ENCODE measurements at regions not wholly inside any gene's neighbourhood (a gene's known extent, or its start where the extent isn't known, plus 50 kb on each side); places are given as distances from the start of the nearest gene placed in this dataset.
"Not testable (repeated sequence)": the region's sequence is repeated elsewhere in the genome, so short reads cannot be mapped to it uniquely, and the experiment has no call there.

GRCh38 chr13:76271728-76272232 lies 614.4 kb downstream of the KCTD12 start:
- H3K4me3 ChIP-seq: no peak overlapping the region
- H3K4me1 ChIP-seq: no peaks in the 10 kb centered on the region
- no peak overlapping the region for H3K27ac ChIP-seq
- H3K9me3 ChIP-seq: no peaks in the 10 kb centered on the region
- no peak for TF ChIP-seq POLR2A (IDR thresholded peaks at IDR 0.05)
- TF ChIP-seq, protein P1, sequence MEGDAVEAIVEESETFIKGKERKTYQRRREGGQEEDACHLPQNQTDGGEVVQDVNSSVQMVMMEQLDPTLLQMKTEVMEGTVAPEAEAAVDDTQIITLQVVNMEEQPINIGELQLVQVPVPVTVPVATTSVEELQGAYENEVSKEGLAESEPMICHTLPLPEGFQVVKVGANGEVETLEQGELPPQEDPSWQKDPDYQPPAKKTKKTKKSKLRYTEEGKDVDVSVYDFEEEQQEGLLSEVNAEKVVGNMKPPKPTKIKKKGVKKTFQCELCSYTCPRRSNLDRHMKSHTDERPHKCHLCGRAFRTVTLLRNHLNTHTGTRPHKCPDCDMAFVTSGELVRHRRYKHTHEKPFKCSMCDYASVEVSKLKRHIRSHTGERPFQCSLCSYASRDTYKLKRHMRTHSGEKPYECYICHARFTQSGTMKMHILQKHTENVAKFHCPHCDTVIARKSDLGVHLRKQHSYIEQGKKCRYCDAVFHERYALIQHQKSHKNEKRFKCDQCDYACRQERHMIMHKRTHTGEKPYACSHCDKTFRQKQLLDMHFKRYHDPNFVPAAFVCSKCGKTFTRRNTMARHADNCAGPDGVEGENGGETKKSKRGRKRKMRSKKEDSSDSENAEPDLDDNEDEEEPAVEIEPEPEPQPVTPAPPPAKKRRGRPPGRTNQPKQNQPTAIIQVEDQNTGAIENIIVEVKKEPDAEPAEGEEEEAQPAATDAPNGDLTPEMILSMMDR (IDR thresholded peaks at IDR 0.05): no peak
- 80 to 96% methylated on average over 1 to 2 of the region's 2 CpGs for WGBS, 2 donors
- no peaks in the 10 kb centered on the region for H3K27me3 ChIP-seq
- intact Hi-C loops (cut with DNase I; ENCODE audit: low total_unique reads): no loop called here
- no peak for DNase-seq
- no peaks in the 10 kb centered on the region for H3K36me3 ChIP-seq (ENCODE audit: low read depth, missing control alignments)

DNA sequence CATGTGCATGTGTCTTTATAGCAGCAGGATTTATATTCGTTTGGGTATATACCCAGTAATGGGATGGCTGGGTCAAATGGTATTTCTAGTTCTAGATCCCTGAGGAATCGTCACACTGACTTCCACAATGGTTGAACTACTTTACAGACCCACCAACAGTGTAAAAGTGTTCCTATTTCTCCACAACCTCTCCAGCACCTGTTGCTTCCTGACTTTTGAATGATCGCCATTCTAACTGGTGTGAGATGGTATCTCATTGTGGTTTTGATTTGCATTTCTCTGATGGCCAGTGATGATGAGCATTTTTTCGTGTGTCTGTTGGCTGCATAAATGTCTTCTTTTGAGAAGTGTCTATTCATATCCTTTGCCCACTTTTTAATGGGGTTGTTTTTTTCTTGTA lies 617.9 kb downstream of the KCTD12 start:
- H3K36me3 ChIP-seq (ENCODE audit: low read depth, missing control alignments); H3K27ac ChIP-seq; DNase-seq; intact Hi-C loops (cut with DNase I; ENCODE audit: low total_unique reads); H3K27me3 ChIP-seq; H3K4me1 ChIP-seq; H3K4me3 ChIP-seq; H3K9me3 ChIP-seq: not testable (repeated sequence)
- 91 to 92% methylated on average over 4 of the region's 4 CpGs for WGBS, 2 donors

DNA sequence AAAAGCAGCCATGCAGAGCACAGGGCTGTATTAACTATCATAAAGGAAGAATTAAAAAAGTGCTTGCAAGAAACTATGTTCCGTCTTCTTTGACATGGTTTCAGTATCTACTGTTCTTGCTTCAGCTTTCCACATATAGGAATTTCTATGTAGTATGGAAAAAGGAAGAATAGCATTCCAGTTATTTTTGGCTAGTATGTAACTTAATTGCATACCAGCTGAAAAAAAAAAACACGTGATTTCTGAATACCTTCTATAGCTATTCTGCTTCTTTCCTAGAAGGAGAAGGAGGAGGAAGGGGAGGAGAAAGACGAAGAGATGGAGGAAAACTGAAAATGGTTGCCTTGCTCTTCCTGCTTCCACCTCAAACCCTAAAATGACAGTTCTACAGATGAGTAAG lies 619.0 kb downstream of the KCTD12 start:
- WGBS, 2 donors: 70 to 75% methylated on average over 3 of the region's 3 CpGs
- no peak for TF ChIP-seq POLR2A (IDR thresholded peaks at IDR 0.05)
- TF ChIP-seq, protein P1 (IDR thresholded peaks at IDR 0.05): no peak
- H3K4me3 ChIP-seq: no peak overlapping the region
- no peaks in the 10 kb centered on the region for H3K36me3 ChIP-seq (ENCODE audit: low read depth, missing control alignments)
- H3K27ac ChIP-seq: no peak overlapping the region
- no peaks in the 10 kb centered on the region for H3K9me3 ChIP-seq
- intact Hi-C loops (cut with DNase I; ENCODE audit: low total_unique reads): no loop called here
- H3K27me3 ChIP-seq: no peaks in the 10 kb centered on the region
- no peak for DNase-seq
- H3K4me1 ChIP-seq: no peaks in the 10 kb centered on the region

GRCh38 chr13:76266561-76266960 lies 619.6 kb downstream of the KCTD12 start:
- no peak for DNase-seq
- TF ChIP-seq POLR2A (IDR thresholded peaks at IDR 0.05): no peak
- TF ChIP-seq, protein P1 (IDR thresholded peaks at IDR 0.05): no peak
- Histone ChIP-seq H3K27ac (no peak overlapping the region), H3K4me3 (no peak overlapping the region), H3K4me1 (no peaks in the 10 kb centered on the region), H3K36me3 (ENCODE audit: low read depth, missing control alignments) (no peaks in the 10 kb centered on the region), H3K9me3 (no peaks in the 10 kb centered on the region), H3K27me3 (no peaks in the 10 kb centered on the region)
- intact Hi-C loops (cut with DNase I; ENCODE audit: low total_unique reads): no loop called here
- 45 to 94% methylated on average over 1 of the region's 1 CpG for WGBS, 2 donors

GRCh38 chr13:76250211-76250610 lies 614.1 kb downstream of the LMO7 start:
- WGBS, 2 donors: 56 to 66% methylated on average over 2 of the region's 2 CpGs
- Histone ChIP-seq H3K27me3 (no peaks in the 10 kb centered on the region), H3K4me3 (no peak overlapping the region), H3K27ac (no peak overlapping the region), H3K9me3 (no peaks in the 10 kb centered on the region), H3K4me1 (no peaks in the 10 kb centered on the region), H3K36me3 (ENCODE audit: low read depth, missing control alignments) (no peaks in the 10 kb centered on the region)
- intact Hi-C loops (cut with DNase I; ENCODE audit: low total_unique reads): no loop called here
- TF ChIP-seq, protein P1 (IDR thresholded peaks at IDR 0.05): no peak
- no peak for TF ChIP-seq POLR2A (IDR thresholded peaks at IDR 0.05)
- DNase-seq: no peak

Measured in testis (tissue), 2 donors.